Endothelial cell of umbilical vein (primary cell): ENCODE measurements at regions not wholly inside any gene's neighbourhood (a gene's known extent, or its start where the extent isn't known, plus 50 kb on each side); places are given as distances from the start of the nearest gene placed in this dataset.

Source experiments
- BruUV-seq: library from RNA; stranded (reverse); fragments of 400-500 nt; replicated peaks from 2 replicates; lab custom pipeline; 2021; lab: Mats Ljungman, UMichigan
- CTCF ChIA-PET: fragments of 300-600, 350-600 bp; sonication (Branson Sonifier 250); formaldehyde crosslinking; loops from one replicate; lab custom pipeline; 2021; ENCODE audit warnings: antibody characterized with exemption, inconsistent platforms; lab: Charles Lee
- POLR2A ChIA-PET: fragments of 300-600, 350-600 bp; sonication (Branson Sonifier 250); formaldehyde crosslinking; loops from one replicate; lab custom pipeline; 2021; ENCODE audit warnings: antibody characterized with exemption, inconsistent platforms; lab: Charles Lee
- DNase-seq: peaks from one replicate; pipeline ENCODE4 v3.0.0-alpha.2; 2011; ENCODE audit warnings: low read depth, low spot score
- FAIRE-seq: peaks from 2 replicates; lab custom pipeline; 2011; peaks lifted over from hg19 to GRCh38; lab: Jason Lieb, UNC
- H2AFZ ChIP-seq: 2 replicates; pipeline ENCODE4 v1.6.0; 2012; ENCODE audit warnings: low read depth, low read length, control low read depth, inconsistent platforms
- H3K27ac ChIP-seq: 2 replicates; pipeline ENCODE4 v1.5.1; 2011; ENCODE audit warnings: low read depth, mild to moderate bottlenecking, control low read depth, low read length, moderate library complexity; ENCODE audit not compliant: insufficient read depth
- H3K27me3 ChIP-seq, 2 experiments: 2 replicates each; pipeline versions ENCODE4 v1.6.0 to v1.6.1; 2011; ENCODE audit warnings: low read length in 2 of 2, mixed read lengths in 1 of 2; ENCODE audit not compliant: control insufficient read depth in 2 of 2, insufficient read depth in 2 of 2
- H3K36me3 ChIP-seq, 2 experiments: 2 replicates in 1 of 2; 3 replicates in 1 of 2; pipeline ENCODE4 v1.5.1; 2011; ENCODE audit warnings: low read length in 2 of 2, mild to moderate bottlenecking in 1 of 2, moderate library complexity in 1 of 2; ENCODE audit not compliant: control insufficient read depth in 2 of 2, insufficient read depth in 2 of 2; ENCODE audit errors: extremely low read depth in 1 of 2
- H3K4me1 ChIP-seq: 3 replicates; pipeline ENCODE4 v1.5.1; 2011; ENCODE audit warnings: mild to moderate bottlenecking, low read length; ENCODE audit not compliant: control insufficient read depth, insufficient read depth; ENCODE audit errors: extremely low read depth
- H3K4me2 ChIP-seq: 2 replicates; pipeline ENCODE4 v1.6.1; 2011; ENCODE audit warnings: low read length, control low read depth, mixed read lengths; ENCODE audit not compliant: insufficient read depth
- H3K4me3 ChIP-seq, 3 experiments: fragments of 200-600 bp in 1 of 3; sonication (generic), shearing (Covaris generic) in 1 of 3; replicated peaks in 1 of 3; 2 replicates each; pipeline ENCODE4 v1.5.1; 2011 to 2016; ENCODE audit warnings: control low read depth in 3 of 3, low read length in 3 of 3, mild to moderate bottlenecking in 2 of 3, inconsistent platforms in 1 of 3, low read depth in 1 of 3, moderate library complexity in 1 of 3; ENCODE audit not compliant: insufficient read depth in 1 of 3
- H3K79me2 ChIP-seq: 2 replicates; pipeline ENCODE4 v1.6.0; 2012; ENCODE audit warnings: low read length, inconsistent platforms; ENCODE audit not compliant: control insufficient read depth, insufficient read depth
- H3K9ac ChIP-seq: replicated peaks from 2 replicates; pipeline ENCODE3; 2011; ENCODE audit warnings: low read length, control low read depth; ENCODE audit not compliant: insufficient read depth; ENCODE audit errors: extremely low read depth
- H3K9me1 ChIP-seq: replicated peaks from 3 replicates; pipeline ENCODE4 v1.6.0; 2011; ENCODE audit warnings: mild to moderate bottlenecking, low read length; ENCODE audit not compliant: control insufficient read depth, insufficient read depth; ENCODE audit errors: extremely low read depth
- H3K9me3 ChIP-seq: replicated peaks from 2 replicates; pipeline ENCODE4 v1.5.1; 2012; ENCODE audit warnings: low read length, inconsistent platforms; ENCODE audit not compliant: control insufficient read depth, insufficient read depth
- H4K20me1 ChIP-seq: replicated peaks from 2 replicates; pipeline ENCODE3; 2011; ENCODE audit warnings: mild to moderate bottlenecking, low read length; ENCODE audit not compliant: control insufficient read depth, insufficient read depth; ENCODE audit errors: extremely low read depth
- CTCF ChIP-seq, 2 donors: IDR thresholded peaks; 1 replicate in 1 of 2; 2 replicates in 1 of 2; pipeline ENCODE4 v1.5.1; 2011; ENCODE audit warnings: low read length in 2 of 2, mild to moderate bottlenecking in 2 of 2, moderate library complexity in 2 of 2, control low read depth in 1 of 2, inconsistent platforms in 1 of 2, low read depth in 1 of 2; ENCODE audit not compliant: insufficient read depth in 1 of 2; ENCODE audit errors: extremely low read depth in 1 of 2
- EZH2 ChIP-seq: IDR thresholded peaks from 2 replicates; pipeline ENCODE4 v1.6.1; 2012; ENCODE audit warnings: borderline replicate concordance, low read depth, mild to moderate bottlenecking, moderate library complexity, low read length, inconsistent platforms; ENCODE audit not compliant: severe bottlenecking
- FOS ChIP-seq: IDR thresholded peaks from 2 replicates; pipeline ENCODE4 v1.6.1; 2011; ENCODE audit warnings: mild to moderate bottlenecking, low read length, moderate library complexity, borderline replicate concordance; ENCODE audit not compliant: insufficient read depth
- GATA2 ChIP-seq: IDR thresholded peaks from 2 replicates; pipeline ENCODE4 v1.7.0; 2011; ENCODE audit warnings: low read depth, mild to moderate bottlenecking, moderate library complexity, mixed read lengths, low read length; ENCODE audit not compliant: insufficient read length, insufficient read depth
- JUN ChIP-seq: IDR thresholded peaks from 2 replicates; pipeline ENCODE4 v1.6.1; 2011; ENCODE audit warnings: borderline replicate concordance, low read depth; ENCODE audit not compliant: insufficient read length, insufficient read depth
- MAX ChIP-seq: IDR thresholded peaks from 2 replicates; pipeline ENCODE4 v1.6.1; 2011; ENCODE audit not compliant: insufficient read depth, insufficient read length
- MYC ChIP-seq: IDR thresholded peaks from one replicate; pipeline ENCODE4 v1.6.1; 2011; ENCODE audit warnings: mild to moderate bottlenecking, low read depth, low read length
- POLR2A ChIP-seq: IDR thresholded peaks from 2 replicates; pipeline ENCODE4 v1.6.1; 2012; ENCODE audit warnings: low read depth, mild to moderate bottlenecking, control low read depth, low read length
- POLR2AphosphoS5 ChIP-seq: IDR thresholded peaks from 2 replicates; pipeline ENCODE4 v1.6.1; 2012; ENCODE audit warnings: low read depth, mild to moderate bottlenecking, control low read depth, low read length, moderate library complexity; ENCODE audit not compliant: insufficient read depth
- dilution Hi-C: fragments of 300-500 bp; cut with MboI; formaldehyde crosslinking; loops from one replicate; pipeline ENCODE4 v1.15.0; 2019; ENCODE audit warnings: low sequenced_read_pairs; ENCODE audit not compliant: extremely low pct_ligation_motif_present
- intact Hi-C: fragments of 100-400 bp; cut with micrococcal nuclease; formaldehyde crosslinking; loops from one replicate; pipeline ENCODE4 v1.10.0; 2022

DNA sequence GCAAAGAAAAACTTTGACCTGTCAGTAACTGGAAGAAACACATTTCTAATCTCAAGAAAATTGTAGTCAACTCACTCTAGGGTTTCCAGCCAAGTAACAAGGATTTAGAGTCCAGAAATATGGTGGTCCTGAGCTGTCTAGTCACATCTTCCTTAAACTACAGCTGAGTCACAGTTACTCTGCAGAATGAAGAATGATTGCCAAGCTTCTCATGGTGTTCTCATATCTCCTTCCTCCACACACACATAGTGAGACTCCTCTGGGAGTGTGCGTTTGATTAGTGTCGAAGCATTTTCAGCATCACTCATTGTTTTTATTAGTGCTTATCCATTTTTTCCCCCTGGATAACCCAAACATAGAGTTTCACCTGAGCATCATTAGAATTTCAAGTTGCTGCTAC, 93.1 kb upstream of the CXCL12 start:
- Histone ChIP-seq H3K9me3 (no peaks in the 10 kb centered on the region), H4K20me1 (no peaks in the 10 kb centered on the region), H3K9ac (no peak overlapping the region), H3K27me3 (no peaks in the 10 kb centered on the region), H2AFZ (no peak overlapping the region), H3K79me2 (no peaks in the 10 kb centered on the region), H3K4me3 (no peak overlapping the region), H3K36me3 (no peaks in the 10 kb centered on the region), H3K4me1 (no peaks in the 10 kb centered on the region), H3K27ac (no peak overlapping the region), H3K9me1 (no peaks in the 10 kb centered on the region), H3K4me2 (no peak overlapping the region)
- FAIRE-seq (no peak), DNase-seq (no peak)
- intact Hi-C loops = no loop called here
- ChIA-PET POLR2A (no interaction called here), CTCF (no interaction called here)
- BruUV-seq = no TSS peak
- no peak for TF ChIP-seq JUN
- no peak for TF ChIP-seq CTCF (IDR thresholded peaks at IDR 0.05; ENCODE audit: extremely low read depth in 1 of 2, insufficient read depth in 1 of 2, low read depth in 1 of 2, low read length in 2 of 2)
- no peak for TF ChIP-seq GATA2
- no peak for TF ChIP-seq POLR2AphosphoS5
- TF ChIP-seq MYC = no peak
- TF ChIP-seq POLR2A = no peak
- no peak for TF ChIP-seq EZH2
- TF ChIP-seq MAX = no peak
- TF ChIP-seq FOS = no peak
- dilution Hi-C loops = no loop called here
